ENCODE measurements at regions not wholly inside any gene's neighbourhood (a gene's known extent, or its start where the extent isn't known, plus 50 kb on each side); places are given as distances from the start of the nearest gene placed in this dataset.

GRCh38 chr17:14442798-14443528, 142.1 kb downstream of the HS3ST3B1 start:
- Histone ChIP-seq H3K27ac (ENCODE audit: extremely low read depth, low read depth, low read length) (no peak overlapping the region), H3K9me1 (ENCODE audit: control insufficient read depth, insufficient read depth, low read length) (no peaks in the 10 kb centered on the region), H3K4me2 (ENCODE audit: insufficient read depth, low read length) (no peak overlapping the region), H3K79me2 (ENCODE audit: control insufficient read depth, insufficient read depth, low read length) (no peaks in the 10 kb centered on the region), H2AFZ (ENCODE audit: low read depth, low read length) (no peak overlapping the region), H3K4me3 (no peak overlapping the region), H3K9ac (ENCODE audit: insufficient read depth in 1 of 2, low read depth in 2 of 2, low read length in 2 of 2) (no peak overlapping the region), H3K9me3 (replicated peaks; ENCODE audit: control insufficient read depth, insufficient read depth, low read depth, low read length) (no peaks in the 10 kb centered on the region), H3K36me3 (ENCODE audit: control insufficient read depth, insufficient read depth, low read length) (no peaks in the 10 kb centered on the region), H4K20me1 (replicated peaks; ENCODE audit: control insufficient read depth, insufficient read depth, low read length) (no peaks in the 10 kb centered on the region), H3K4me1 (replicated peaks in 1 of 2; ENCODE audit: control insufficient read depth in 2 of 2, insufficient read depth in 2 of 2, low read length in 2 of 2) (no peaks in the 10 kb centered on the region), H3K27me3 (ENCODE audit: control insufficient read depth in 2 of 2, insufficient read depth in 2 of 2, low read length in 2 of 2) (0 out of 5 replicates have a peak, but pooled peaks cover 0 to 2% of the 10 kb centered on the region in 2 experiments)
- CTCF ChIA-PET (ENCODE audit: low intra/inter-chr PET ratio): no interaction called here
- in situ Hi-C loops (cut with MboI) (no loop called here), intact Hi-C loops (cut with micrococcal nuclease) (no loop called here)
- no peak for FAIRE-seq
- TF ChIP-seq ZNF280A (IDR thresholded peaks at IDR 0.05; ENCODE audit: low read depth, partially characterized antibody) (no peak), MLLT1 (IDR thresholded peaks at IDR 0.05) (no peak), CCNT2 (IDR thresholded peaks at IDR 0.05; ENCODE audit: borderline replicate concordance, extremely low read depth, insufficient read length, low read depth, low read length) (no peak), ZC3H4 (CRISPR knock-in tag; IDR thresholded peaks at IDR 0.05; ENCODE audit: borderline replicate concordance) (no peak), ZNF717 (CRISPR knock-in tag; IDR thresholded peaks at IDR 0.05) (no peak)
- no peak for DNase-seq (ENCODE audit: extremely low read depth in 1 of 4, low spot score in 3 of 4)
- BruUV-seq (replicated peaks): no TSS peak
- POLR2A ChIA-PET: no interaction called here
- no peak for ATAC-seq
- 0% methylated on average over 3 of the region's 4 CpGs for WGBS (ENCODE audit: insufficient coverage, low coverage, missing lambda C conversion rate)
